Endothelial cell of umbilical vein (primary cell): ENCODE measurements at regions not wholly inside any gene's neighbourhood (a gene's known extent, or its start where the extent isn't known, plus 50 kb on each side); places are given as distances from the start of the nearest gene placed in this dataset.
"Not testable (repeated sequence)": the region's sequence is repeated elsewhere in the genome, so short reads cannot be mapped to it uniquely, and the experiment has no call there.

Experiments used
- BruUV-seq: library from RNA; stranded (reverse); fragments of 400-500 nt; replicated peaks from 2 replicates; lab custom pipeline; 2021; lab: Mats Ljungman, UMichigan
- CTCF ChIA-PET: fragments of 300-600, 350-600 bp; sonication (Branson Sonifier 250); formaldehyde crosslinking; loops from one replicate; lab custom pipeline; 2021; ENCODE audit warnings: antibody characterized with exemption, inconsistent platforms; lab: Charles Lee
- POLR2A ChIA-PET: fragments of 300-600, 350-600 bp; sonication (Branson Sonifier 250); formaldehyde crosslinking; loops from one replicate; lab custom pipeline; 2021; ENCODE audit warnings: antibody characterized with exemption, inconsistent platforms; lab: Charles Lee
- DNase-seq: peaks from one replicate; pipeline ENCODE4 v3.0.0-alpha.2; 2011; ENCODE audit warnings: low read depth, low spot score
- FAIRE-seq: peaks from 2 replicates; lab custom pipeline; 2011; peaks lifted over from hg19 to GRCh38; lab: Jason Lieb, UNC
- H2AFZ ChIP-seq: 2 replicates; pipeline ENCODE4 v1.6.0; 2012; ENCODE audit warnings: low read depth, low read length, control low read depth, inconsistent platforms
- H3K27ac ChIP-seq: 2 replicates; pipeline ENCODE4 v1.5.1; 2011; ENCODE audit warnings: low read depth, mild to moderate bottlenecking, control low read depth, low read length, moderate library complexity; ENCODE audit not compliant: insufficient read depth
- H3K27me3 ChIP-seq, 2 experiments: 2 replicates each; pipeline versions ENCODE4 v1.6.0 to v1.6.1; 2011; ENCODE audit warnings: low read length in 2 of 2, mixed read lengths in 1 of 2; ENCODE audit not compliant: control insufficient read depth in 2 of 2, insufficient read depth in 2 of 2
- H3K36me3 ChIP-seq, 2 experiments: 2 replicates in 1 of 2; 3 replicates in 1 of 2; pipeline ENCODE4 v1.5.1; 2011; ENCODE audit warnings: low read length in 2 of 2, mild to moderate bottlenecking in 1 of 2, moderate library complexity in 1 of 2; ENCODE audit not compliant: control insufficient read depth in 2 of 2, insufficient read depth in 2 of 2; ENCODE audit errors: extremely low read depth in 1 of 2
- H3K4me1 ChIP-seq: 3 replicates; pipeline ENCODE4 v1.5.1; 2011; ENCODE audit warnings: mild to moderate bottlenecking, low read length; ENCODE audit not compliant: control insufficient read depth, insufficient read depth; ENCODE audit errors: extremely low read depth
- H3K4me2 ChIP-seq: 2 replicates; pipeline ENCODE4 v1.6.1; 2011; ENCODE audit warnings: low read length, control low read depth, mixed read lengths; ENCODE audit not compliant: insufficient read depth
- H3K4me3 ChIP-seq, 3 experiments: fragments of 200-600 bp in 1 of 3; sonication (generic), shearing (Covaris generic) in 1 of 3; replicated peaks in 1 of 3; 2 replicates each; pipeline ENCODE4 v1.5.1; 2011 to 2016; ENCODE audit warnings: control low read depth in 3 of 3, low read length in 3 of 3, mild to moderate bottlenecking in 2 of 3, inconsistent platforms in 1 of 3, low read depth in 1 of 3, moderate library complexity in 1 of 3; ENCODE audit not compliant: insufficient read depth in 1 of 3
- H3K79me2 ChIP-seq: 2 replicates; pipeline ENCODE4 v1.6.0; 2012; ENCODE audit warnings: low read length, inconsistent platforms; ENCODE audit not compliant: control insufficient read depth, insufficient read depth
- H3K9ac ChIP-seq: replicated peaks from 2 replicates; pipeline ENCODE3; 2011; ENCODE audit warnings: low read length, control low read depth; ENCODE audit not compliant: insufficient read depth; ENCODE audit errors: extremely low read depth
- H3K9me1 ChIP-seq: replicated peaks from 3 replicates; pipeline ENCODE4 v1.6.0; 2011; ENCODE audit warnings: mild to moderate bottlenecking, low read length; ENCODE audit not compliant: control insufficient read depth, insufficient read depth; ENCODE audit errors: extremely low read depth
- H3K9me3 ChIP-seq: replicated peaks from 2 replicates; pipeline ENCODE4 v1.5.1; 2012; ENCODE audit warnings: low read length, inconsistent platforms; ENCODE audit not compliant: control insufficient read depth, insufficient read depth
- H4K20me1 ChIP-seq: replicated peaks from 2 replicates; pipeline ENCODE3; 2011; ENCODE audit warnings: mild to moderate bottlenecking, low read length; ENCODE audit not compliant: control insufficient read depth, insufficient read depth; ENCODE audit errors: extremely low read depth
- MYC ChIP-seq: IDR thresholded peaks from one replicate; pipeline ENCODE4 v1.6.1; 2011; ENCODE audit warnings: mild to moderate bottlenecking, low read depth, low read length
- POLR2AphosphoS5 ChIP-seq: IDR thresholded peaks from 2 replicates; pipeline ENCODE4 v1.6.1; 2012; ENCODE audit warnings: low read depth, mild to moderate bottlenecking, control low read depth, low read length, moderate library complexity; ENCODE audit not compliant: insufficient read depth
- dilution Hi-C: fragments of 300-500 bp; cut with MboI; formaldehyde crosslinking; loops from one replicate; pipeline ENCODE4 v1.15.0; 2019; ENCODE audit warnings: low sequenced_read_pairs; ENCODE audit not compliant: extremely low pct_ligation_motif_present
- intact Hi-C: fragments of 100-400 bp; cut with micrococcal nuclease; formaldehyde crosslinking; loops from one replicate; pipeline ENCODE4 v1.10.0; 2022
- TF ChIP-seq, protein P1 (sequence below), 2 donors: IDR thresholded peaks; 1 replicate in 1 of 2; 2 replicates in 1 of 2; pipeline ENCODE4 v1.5.1; 2011; ENCODE audit warnings: low read length in 2 of 2, mild to moderate bottlenecking in 2 of 2, moderate library complexity in 2 of 2, control low read depth in 1 of 2, inconsistent platforms in 1 of 2, low read depth in 1 of 2; ENCODE audit not compliant: insufficient read depth in 1 of 2; ENCODE audit errors: extremely low read depth in 1 of 2

DNA sequence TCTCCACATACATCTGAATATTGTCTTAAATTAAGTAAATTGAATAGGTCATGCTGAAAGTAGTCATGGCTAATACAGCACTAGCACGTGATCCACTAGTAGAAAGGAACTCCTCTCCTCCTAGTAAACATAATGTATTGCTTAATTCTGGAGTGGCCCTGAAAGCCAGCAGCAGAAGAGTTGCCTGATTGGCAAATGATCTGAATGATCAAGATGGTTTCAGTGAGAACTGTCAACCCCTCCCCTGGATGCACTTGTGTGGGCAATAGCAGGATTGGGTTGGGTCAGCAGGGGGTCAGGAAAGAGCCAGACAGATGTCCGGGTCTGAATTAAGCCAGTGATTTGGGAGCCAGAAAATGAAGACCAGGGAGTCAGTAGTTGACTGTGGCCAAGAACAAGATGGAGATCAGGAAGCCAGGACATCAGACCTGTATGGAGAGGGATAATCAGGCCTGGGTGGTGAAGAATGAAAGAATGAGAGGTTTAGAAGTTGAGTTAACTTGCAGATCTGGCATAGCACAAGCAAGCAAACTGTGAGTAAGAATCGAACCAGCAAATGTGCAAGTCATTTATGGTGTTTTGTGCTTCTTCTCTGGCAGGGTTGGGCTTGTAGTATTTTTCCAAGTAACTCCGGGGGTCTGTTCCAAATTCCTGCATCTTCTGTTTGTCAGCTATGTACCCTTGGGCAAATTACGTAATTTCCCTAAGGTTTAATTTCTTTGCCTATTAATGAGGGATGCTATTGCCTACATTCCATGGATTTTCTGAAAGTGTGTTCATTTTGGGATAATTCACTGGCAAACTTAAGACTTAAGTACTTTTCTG is 304.9 kb downstream of the CD109 start:
- Histone ChIP-seq H3K36me3 (no peaks in the 10 kb centered on the region), H3K4me2 (no peak overlapping the region), H3K4me3 (no peak overlapping the region), H4K20me1 (no peaks in the 10 kb centered on the region), H3K9me1 (no peaks in the 10 kb centered on the region), H3K4me1 (no peaks in the 10 kb centered on the region), H3K27ac (no peak overlapping the region), H2AFZ (no peak overlapping the region), H3K9ac (no peak overlapping the region), H3K79me2 (no peaks in the 10 kb centered on the region), H3K27me3 (no peaks in the 10 kb centered on the region), H3K9me3 (no peaks in the 10 kb centered on the region)
- dilution Hi-C loops (no loop called here), intact Hi-C loops (no loop called here)
- CTCF ChIA-PET = no interaction called here
- no peak for DNase-seq
- POLR2A ChIA-PET = no interaction called here
- BruUV-seq = no TSS peak
- FAIRE-seq = no peak
- TF ChIP-seq POLR2AphosphoS5 = no peak
- no peak for TF ChIP-seq MYC
- TF ChIP-seq, protein P1, sequence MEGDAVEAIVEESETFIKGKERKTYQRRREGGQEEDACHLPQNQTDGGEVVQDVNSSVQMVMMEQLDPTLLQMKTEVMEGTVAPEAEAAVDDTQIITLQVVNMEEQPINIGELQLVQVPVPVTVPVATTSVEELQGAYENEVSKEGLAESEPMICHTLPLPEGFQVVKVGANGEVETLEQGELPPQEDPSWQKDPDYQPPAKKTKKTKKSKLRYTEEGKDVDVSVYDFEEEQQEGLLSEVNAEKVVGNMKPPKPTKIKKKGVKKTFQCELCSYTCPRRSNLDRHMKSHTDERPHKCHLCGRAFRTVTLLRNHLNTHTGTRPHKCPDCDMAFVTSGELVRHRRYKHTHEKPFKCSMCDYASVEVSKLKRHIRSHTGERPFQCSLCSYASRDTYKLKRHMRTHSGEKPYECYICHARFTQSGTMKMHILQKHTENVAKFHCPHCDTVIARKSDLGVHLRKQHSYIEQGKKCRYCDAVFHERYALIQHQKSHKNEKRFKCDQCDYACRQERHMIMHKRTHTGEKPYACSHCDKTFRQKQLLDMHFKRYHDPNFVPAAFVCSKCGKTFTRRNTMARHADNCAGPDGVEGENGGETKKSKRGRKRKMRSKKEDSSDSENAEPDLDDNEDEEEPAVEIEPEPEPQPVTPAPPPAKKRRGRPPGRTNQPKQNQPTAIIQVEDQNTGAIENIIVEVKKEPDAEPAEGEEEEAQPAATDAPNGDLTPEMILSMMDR (IDR thresholded peaks at IDR 0.05; ENCODE audit: extremely low read depth in 1 of 2, insufficient read depth in 1 of 2, low read depth in 1 of 2, low read length in 2 of 2) = no peak

DNA sequence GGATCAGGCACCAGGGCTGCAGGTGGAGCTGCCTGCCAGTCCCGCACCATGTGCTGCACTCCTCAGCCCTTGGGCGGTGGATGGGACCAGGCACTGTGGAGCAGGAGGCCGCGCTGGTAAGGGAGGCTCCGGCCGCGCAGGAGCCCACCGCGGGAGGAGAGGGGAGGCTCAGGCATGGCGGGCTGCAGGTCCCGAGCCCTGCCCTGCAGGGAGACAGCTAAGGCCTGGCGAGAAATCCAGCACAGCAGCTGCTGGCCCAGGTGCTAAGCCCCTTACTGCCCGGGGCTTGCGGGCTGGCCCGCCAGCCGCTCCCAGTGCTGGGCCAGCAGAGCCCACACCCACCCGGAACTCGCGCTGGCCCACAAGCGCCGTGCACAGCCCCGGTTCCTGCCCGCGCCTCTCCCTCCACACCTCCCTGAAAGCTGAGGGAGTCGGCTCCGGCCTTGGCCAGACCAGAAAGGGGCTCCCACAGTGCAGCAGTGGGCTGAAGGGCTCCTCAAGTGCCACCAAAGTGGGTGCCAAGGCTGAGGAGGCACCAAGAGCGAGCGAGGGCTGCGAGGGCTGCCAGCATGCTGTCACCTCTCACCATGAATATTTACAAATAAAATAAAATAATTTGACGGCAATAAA is 294.7 kb downstream of the CD109 start:
- H3K9ac ChIP-seq, dilution Hi-C loops, H3K9me3 ChIP-seq, CTCF ChIA-PET, DNase-seq, H3K79me2 ChIP-seq, POLR2A ChIA-PET, H3K27me3 ChIP-seq, H2AFZ ChIP-seq, H3K4me1 ChIP-seq, H3K9me1 ChIP-seq, H4K20me1 ChIP-seq, FAIRE-seq, H3K36me3 ChIP-seq, H3K27ac ChIP-seq, intact Hi-C loops, H3K4me3 ChIP-seq, BruUV-seq, H3K4me2 ChIP-seq: not testable (repeated sequence)
